Mesendoderm (in vitro differentiated cells): ENCODE measurements at regions not wholly inside any gene's neighbourhood (a gene's known extent, or its start where the extent isn't known, plus 50 kb on each side); places are given as distances from the start of the nearest gene placed in this dataset.
"Not testable (repeated sequence)": the region's sequence is repeated elsewhere in the genome, so short reads cannot be mapped to it uniquely, and the experiment has no call there.

Experiments
- DNase-seq: peaks from one replicate; pipeline ENCODE4 v3.0.0; 2013
- H2AK5ac ChIP-seq: 2 replicates; pipeline ENCODE4 v1.6.1; 2013; ENCODE audit warnings: low read length, inconsistent platforms
- H2BK120ac ChIP-seq: 2 replicates; pipeline ENCODE4 v1.6.1; 2013; ENCODE audit warnings: low read depth, mild to moderate bottlenecking, low read length, moderate library complexity, mixed read lengths
- H2BK15ac ChIP-seq: replicated peaks from 2 replicates; pipeline ENCODE4 v1.6.1; 2013; ENCODE audit warnings: low read depth, mild to moderate bottlenecking, moderate library complexity
- H2BK5ac ChIP-seq: 2 replicates; pipeline ENCODE4 v1.6.1; 2013; ENCODE audit warnings: low read length, inconsistent platforms
- H3K18ac ChIP-seq: 2 replicates; pipeline ENCODE4 v1.6.1; 2013; ENCODE audit warnings: mild to moderate bottlenecking, low read length, mixed read lengths
- H3K23ac ChIP-seq: one replicate; pipeline ENCODE4 v1.6.1; 2013; ENCODE audit warnings: low read length
- H3K27ac ChIP-seq: 2 replicates; pipeline ENCODE4 v1.5.1; 2013; ENCODE audit warnings: low read depth, mild to moderate bottlenecking, inconsistent platforms, low read length, moderate library complexity
- H3K27me3 ChIP-seq: 2 replicates; pipeline ENCODE4 v1.6.1; 2013; ENCODE audit warnings: low read length, control low read depth, mild to moderate bottlenecking, inconsistent platforms; ENCODE audit not compliant: insufficient read depth, poor library complexity
- H3K36me3 ChIP-seq: 2 replicates; pipeline ENCODE4 v1.6.1; 2013; ENCODE audit warnings: low read length, inconsistent platforms; ENCODE audit not compliant: control insufficient read depth, insufficient read depth
- H3K4ac ChIP-seq: one replicate; pipeline ENCODE4 v1.6.1; 2013; ENCODE audit warnings: low read depth, mild to moderate bottlenecking, low read length, moderate library complexity
- H3K4me1 ChIP-seq: 2 replicates; pipeline ENCODE4 v1.6.1; 2013; ENCODE audit warnings: low read depth, low read length, inconsistent platforms; ENCODE audit not compliant: control insufficient read depth
- H3K4me2 ChIP-seq: 2 replicates; pipeline ENCODE4 v1.6.1; 2013; ENCODE audit warnings: low read length
- H3K4me3 ChIP-seq: 2 replicates; pipeline ENCODE4 v1.5.1; 2013; ENCODE audit warnings: mild to moderate bottlenecking, low read length
- H3K56ac ChIP-seq: one replicate; pipeline ENCODE4 v1.6.1; 2013; ENCODE audit warnings: low read length
- H3K79me1 ChIP-seq: 2 replicates; pipeline ENCODE4 v1.6.1; 2013; ENCODE audit warnings: low read length, inconsistent platforms
- H3K79me2 ChIP-seq: 2 replicates; pipeline ENCODE4 v1.6.1; 2013; ENCODE audit warnings: mild to moderate bottlenecking, low read length; ENCODE audit not compliant: control insufficient read depth, insufficient read depth
- H3K9ac ChIP-seq: 2 replicates; pipeline ENCODE4 v1.6.1; 2013; ENCODE audit warnings: low read length, inconsistent platforms
- H4K5ac ChIP-seq: one replicate; pipeline ENCODE4 v1.6.1; 2013; ENCODE audit warnings: low read length
- H4K8ac ChIP-seq: one replicate; pipeline ENCODE4 v1.6.1; 2013; ENCODE audit warnings: low read depth, mild to moderate bottlenecking, control low read depth, low read length, moderate library complexity
- WGBS: extraction: QIAGEN DNeasy Blood & Tissue Kit; methylation state at CpG from one replicate; pipeline ENCODE4 v1.1.7; 2013; ENCODE audit warnings: low lambda C conversion rate, missing lambda C conversion rate; ENCODE audit not compliant: insufficient coverage; ENCODE audit errors: extremely low coverage; 5-methylcytosine and 5-hydroxymethylcytosine counted together

DNA sequence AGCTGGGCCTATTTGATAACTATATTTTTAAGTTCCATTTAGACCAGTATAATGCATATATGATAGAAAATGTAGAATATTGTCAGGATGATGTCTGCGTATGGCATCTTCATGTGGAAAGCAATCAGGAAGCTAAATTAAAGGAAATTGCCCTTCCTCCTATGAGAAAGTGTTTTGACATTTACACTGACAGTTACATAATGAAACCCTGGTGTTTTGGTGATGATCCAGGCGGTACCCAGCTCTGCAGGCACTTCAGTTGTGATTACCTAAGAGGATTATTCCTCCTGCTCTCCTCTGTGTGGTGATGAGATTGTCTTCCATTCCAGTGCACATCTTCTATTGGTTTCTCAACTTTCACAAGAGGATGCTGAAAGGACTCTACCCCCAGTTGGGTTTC is 126.5 kb upstream of the MITF start:
- no peak overlapping the region for H2BK120ac ChIP-seq
- H3K27ac ChIP-seq, result no peak overlapping the region

DNA sequence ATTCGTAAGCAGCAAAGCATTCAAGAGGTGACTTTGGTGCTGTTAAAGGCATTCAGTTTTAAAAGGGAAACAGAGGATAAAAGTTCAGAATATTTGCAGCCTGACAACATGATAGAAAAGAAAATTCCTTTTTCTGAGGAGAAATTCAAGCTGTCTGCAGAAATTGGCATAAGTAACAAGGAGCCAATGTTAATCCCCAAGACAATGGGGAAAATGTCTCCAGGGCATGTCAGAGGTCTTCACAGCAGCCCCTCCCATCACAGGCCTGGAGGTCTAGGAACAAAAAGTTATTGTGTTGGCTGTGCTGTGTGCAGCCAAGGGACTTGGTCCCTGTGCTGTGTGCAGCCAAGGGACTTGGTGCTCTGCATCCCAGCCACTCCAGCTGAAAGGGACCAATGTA is 129.7 kb upstream of the MITF start:
- H3K4me2 ChIP-seq, H3K56ac ChIP-seq, H4K5ac ChIP-seq, H3K79me1 ChIP-seq, H3K27me3 ChIP-seq, H3K79me2 ChIP-seq, H3K4me3 ChIP-seq, H3K4ac ChIP-seq, H4K8ac ChIP-seq, H3K18ac ChIP-seq, H2AK5ac ChIP-seq, H3K27ac ChIP-seq, H3K9ac ChIP-seq, H3K4me1 ChIP-seq, H3K23ac ChIP-seq, H3K36me3 ChIP-seq, H2BK15ac ChIP-seq, H2BK120ac ChIP-seq, H2BK5ac ChIP-seq: not testable (repeated sequence)
- no CpG with 5 or more reads among the region's 1 CpG for WGBS
- peak; percentile 13 for DNase-seq

More for the DNA sequence above, 126.5 kb upstream of the MITF start:
- no peak overlapping the region for H3K56ac ChIP-seq
- no peak overlapping the region for H3K9ac ChIP-seq
- no peaks in the 10 kb centered on the region for H3K27me3 ChIP-seq
- H2BK15ac ChIP-seq, result no peak overlapping the region
- DNase-seq, result no peak
- no peaks in the 10 kb centered on the region for H3K79me2 ChIP-seq
- no peak overlapping the region for H4K8ac ChIP-seq
- no peaks in the 10 kb centered on the region for H3K79me1 ChIP-seq
- H3K4ac ChIP-seq, result no peak overlapping the region
- H3K4me2 ChIP-seq, result no peak overlapping the region
- H3K23ac ChIP-seq, result no peak overlapping the region
- H4K5ac ChIP-seq, result no peak overlapping the region
- no peak overlapping the region for H2AK5ac ChIP-seq
- no peak overlapping the region for H3K18ac ChIP-seq
- no peak overlapping the region for H3K4me3 ChIP-seq
- H3K36me3 ChIP-seq, result no peaks in the 10 kb centered on the region
- no peak overlapping the region for H2BK5ac ChIP-seq
- H3K4me1 ChIP-seq, result no peaks in the 10 kb centered on the region
- WGBS, result no CpG with 5 or more reads among the region's 2 CpGs

DNA sequence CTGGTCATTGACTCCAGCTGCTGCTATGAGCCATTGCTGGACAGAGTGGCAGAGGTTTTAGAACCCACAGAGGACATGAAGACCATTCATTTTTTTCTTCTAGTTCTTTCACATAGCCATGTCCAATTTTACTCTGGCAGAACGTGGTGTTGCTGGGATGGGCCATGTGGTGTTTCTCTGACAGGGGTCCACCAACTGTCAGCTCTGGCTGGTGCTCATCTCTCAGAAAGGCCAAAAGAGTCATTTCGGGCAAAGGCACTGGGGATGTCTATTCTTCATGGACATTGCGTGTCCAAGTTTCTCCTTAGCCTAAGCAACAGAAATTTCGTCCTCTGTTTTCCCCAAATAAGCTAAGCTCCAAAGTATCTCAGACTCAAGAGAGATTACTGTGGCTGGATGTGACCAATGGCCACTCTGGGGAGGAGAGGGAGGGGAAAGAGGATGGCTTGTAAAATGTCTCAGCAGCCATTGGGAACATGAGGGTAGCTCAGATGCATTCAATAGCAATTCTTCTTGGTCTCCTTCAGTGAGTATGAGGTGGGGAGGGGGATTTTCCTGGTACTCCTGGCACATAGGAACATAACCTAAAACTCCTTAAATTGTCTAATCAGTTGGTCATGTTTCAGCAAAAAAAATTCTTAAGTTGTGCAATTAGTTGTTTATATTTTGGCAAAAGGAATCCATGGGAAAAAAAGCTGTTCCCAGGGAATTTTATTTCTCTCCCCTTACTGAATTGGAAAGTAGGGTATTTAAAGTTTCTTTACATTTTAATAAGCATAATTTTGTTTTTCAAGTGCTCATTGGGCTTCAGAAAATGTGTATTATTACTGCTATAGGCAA is 131.6 kb upstream of the MITF start:
- Histone ChIP-seq H2BK15ac (no peak overlapping the region), H3K18ac (no peak overlapping the region), H3K36me3 (no peaks in the 10 kb centered on the region), H3K4ac (no peak overlapping the region), H3K79me2 (no peaks in the 10 kb centered on the region), H2BK5ac (no peak overlapping the region), H3K56ac (no peak overlapping the region), H3K27ac (no peak overlapping the region), H3K4me2 (no peak overlapping the region), H4K5ac (no peak overlapping the region), H3K23ac (no peak overlapping the region), H2AK5ac (no peak overlapping the region), H3K9ac (no peak overlapping the region), H3K79me1 (no peaks in the 10 kb centered on the region), H3K4me1 (no peaks in the 10 kb centered on the region), H3K27me3 (no peaks in the 10 kb centered on the region), H4K8ac (no peak overlapping the region), H2BK120ac (no peak overlapping the region), H3K4me3 (no peak overlapping the region)
- no CpG with 5 or more reads among the region's 4 CpGs for WGBS
- no peak for DNase-seq

DNA sequence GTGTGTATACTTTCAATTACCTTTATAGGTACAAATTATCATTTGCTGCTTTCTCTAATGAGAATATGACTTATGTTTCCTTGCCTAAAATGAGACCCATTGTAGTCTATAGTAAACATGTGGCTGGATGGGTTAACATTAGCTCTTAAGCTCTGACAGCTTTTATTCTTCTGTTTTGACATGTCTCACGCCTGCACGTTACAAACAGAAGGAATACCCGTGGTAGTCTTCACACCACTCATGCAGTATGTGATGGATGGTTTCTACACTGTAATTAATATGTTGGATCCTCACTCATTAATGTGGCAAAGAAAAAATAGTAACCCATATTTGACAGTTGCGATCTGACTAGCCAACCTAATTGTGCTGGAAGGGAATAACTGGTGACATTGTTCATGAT is 133.4 kb upstream of the MITF start:
- Histone ChIP-seq H2BK15ac (no peak overlapping the region), H3K27me3 (no peaks in the 10 kb centered on the region), H3K79me2 (no peaks in the 10 kb centered on the region), H4K8ac (no peak overlapping the region), H4K5ac (no peak overlapping the region), H3K4me3 (no peak overlapping the region), H2BK5ac (no peak overlapping the region), H3K27ac (no peak overlapping the region), H3K36me3 (no peaks in the 10 kb centered on the region), H3K9ac (no peak overlapping the region), H3K79me1 (no peaks in the 10 kb centered on the region), H3K4ac (no peak overlapping the region), H3K4me2 (no peak overlapping the region), H2BK120ac (no peak overlapping the region), H2AK5ac (no peak overlapping the region), H3K4me1 (no peaks in the 10 kb centered on the region), H3K23ac (no peak overlapping the region), H3K56ac (no peak overlapping the region), H3K18ac (no peak overlapping the region)
- no peak for DNase-seq
- WGBS, result no CpG with 5 or more reads among the region's 4 CpGs

DNA sequence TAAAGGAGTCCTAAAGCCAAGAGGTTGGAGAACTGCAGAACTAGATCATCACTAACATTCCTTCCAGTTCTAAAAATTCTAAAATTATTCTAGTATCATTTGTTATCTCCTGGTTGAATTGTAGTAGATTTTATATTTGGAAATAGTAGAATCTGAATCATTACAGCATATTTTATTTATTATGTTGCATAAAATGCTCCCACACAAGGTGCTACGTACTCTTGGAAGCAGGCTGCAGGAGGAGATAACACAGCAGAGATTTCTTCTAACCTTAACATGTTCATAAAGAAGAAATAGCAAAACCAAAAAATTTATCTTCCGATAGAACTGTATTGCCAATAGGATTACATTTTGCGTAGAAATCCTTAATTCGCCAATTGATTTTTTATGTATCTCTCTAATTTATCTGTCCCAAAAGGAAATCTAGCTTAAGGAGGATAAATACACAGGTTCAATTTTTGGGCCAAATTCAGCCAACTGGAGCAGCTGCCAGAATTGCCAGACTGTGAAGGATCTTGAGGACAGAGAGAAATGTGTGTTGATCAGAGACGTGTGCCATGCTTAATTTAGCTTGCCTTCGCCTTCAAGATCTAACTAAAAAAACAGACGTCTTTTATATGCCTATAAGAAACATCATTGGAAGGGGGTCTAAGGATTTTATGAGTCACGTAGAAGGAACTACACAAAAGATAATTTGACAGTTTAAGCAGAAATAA is 134.4 kb upstream of the MITF start:
- no peak overlapping the region for H2BK120ac ChIP-seq
- no peak overlapping the region for H3K23ac ChIP-seq
- no peak overlapping the region for H4K5ac ChIP-seq
- no peak for DNase-seq
- no peak overlapping the region for H3K4ac ChIP-seq
- no peak overlapping the region for H3K4me3 ChIP-seq
- no peak overlapping the region for H3K18ac ChIP-seq
- H3K27ac ChIP-seq, result no peak overlapping the region
- no peak overlapping the region for H3K4me2 ChIP-seq
- no peak overlapping the region for H2BK15ac ChIP-seq
- no peak overlapping the region for H2AK5ac ChIP-seq
- H3K27me3 ChIP-seq, result no peaks in the 10 kb centered on the region
- H3K79me2 ChIP-seq, result no peaks in the 10 kb centered on the region
- H2BK5ac ChIP-seq, result no peak overlapping the region
- WGBS, result no CpG with 5 or more reads among the region's 8 CpGs
- H3K79me1 ChIP-seq, result no peaks in the 10 kb centered on the region
- no peaks in the 10 kb centered on the region for H3K4me1 ChIP-seq
- no peak overlapping the region for H3K56ac ChIP-seq
- no peak overlapping the region for H3K9ac ChIP-seq
- H3K36me3 ChIP-seq, result no peaks in the 10 kb centered on the region
- H4K8ac ChIP-seq, result no peak overlapping the region
